ENCODE measurements at regions not wholly inside any gene's neighbourhood (a gene's known extent, or its start where the extent isn't known, plus 50 kb on each side); places are given as distances from the start of the nearest gene placed in this dataset.

- no peak overlapping the region for H3K23ac ChIP-seq (ENCODE audit: insufficient read length)
- H3K4ac ChIP-seq (replicated peaks; ENCODE audit: insufficient read length, low read depth, low read length): no peak overlapping the region
- H2BK20ac ChIP-seq (ENCODE audit: low read length): no peak overlapping the region
- H2BK15ac ChIP-seq (ENCODE audit: low read length): no peak overlapping the region
- no peak overlapping the region for H3K14ac ChIP-seq (ENCODE audit: insufficient read length)
- H3K27me3 ChIP-seq (replicated peaks in 1 of 4; ENCODE audit: control insufficient read depth in 3 of 4, extremely low read depth in 1 of 4, insufficient read depth in 3 of 4, low read length in 3 of 4): no peaks in the 10 kb centered on the region
- H2AK5ac ChIP-seq (ENCODE audit: low read depth, low read length): no peak overlapping the region
- H3K9me3 ChIP-seq (ENCODE audit: insufficient read depth in 2 of 2, low read depth in 1 of 2, low read length in 1 of 2): peaks cover 0 to 7% of the 10 kb centered on the region in 2 experiments; a peak in 1 of 4 replicates
- ChIA-PET POLR2A (ENCODE audit: partially characterized antibody) (no interaction called here), CTCF (ENCODE audit: partially characterized antibody) (interaction anchor here (0.7 to 1.2 kb wide), 2 partner anchors 16 to 175 kb away, joined by 3 read pairs; no protein-coding TSS in a partner anchor)
- H3K27ac ChIP-seq (ENCODE audit: low read depth, low read length): no peak overlapping the region
- H2AFZ ChIP-seq (ENCODE audit: low read length): no peak overlapping the region
- H4K91ac ChIP-seq (replicated peaks; ENCODE audit: insufficient read length, low read length): no peak overlapping the region
- no peaks in the 10 kb centered on the region; a peak in 1 of 8 replicates for H3K36me3 ChIP-seq (ENCODE audit: control insufficient read depth in 2 of 4, insufficient read depth in 4 of 4, low read length in 3 of 4)
- FAIRE-seq: no peak
- H2BK12ac ChIP-seq (ENCODE audit: low read depth, low read length): no peak overlapping the region
- DNase-seq (ENCODE audit: low read depth in 1 of 2, low spot score in 2 of 2): no peak
- H4K8ac ChIP-seq (ENCODE audit: extremely low read depth, insufficient read depth, low read length): no peak overlapping the region
- H3K4me2 ChIP-seq (ENCODE audit: insufficient read depth in 1 of 2, low read depth in 2 of 2, low read length in 2 of 2): no peak overlapping the region
- no peak overlapping the region for H4K5ac ChIP-seq (ENCODE audit: insufficient read length, low read depth, low read length)
- no peaks in the 10 kb centered on the region for H3K23me2 ChIP-seq (ENCODE audit: low read depth, low read length)
- H2BK120ac ChIP-seq (replicated peaks; ENCODE audit: low read depth, low read length): no peak overlapping the region
- no peak overlapping the region for H3K4me3 ChIP-seq (ENCODE audit: extremely low read depth in 1 of 4, insufficient read depth in 2 of 4, low read depth in 3 of 4, low read length in 4 of 4)
- no peak overlapping the region for H3K56ac ChIP-seq (replicated peaks; ENCODE audit: insufficient read length, low read depth, low read length)
- H3K18ac ChIP-seq (ENCODE audit: extremely low read depth, low read length): no peak overlapping the region
- WGBS, 2 experiments (ENCODE audit: extremely low coverage in 1 of 2, insufficient coverage in 1 of 2, insufficient read length in 1 of 2, insufficient replicate concordance in 2 of 2, low coverage in 1 of 2, low lambda C conversion rate in 2 of 2, missing lambda C conversion rate in 1 of 2): 86% methylated on average over 5 of the region's 5 CpGs; no CpG with 5 or more reads in 1 of the 2 experiments
- no peaks in the 10 kb centered on the region for H3K79me2 ChIP-seq (ENCODE audit: control insufficient read depth in 1 of 2, insufficient read depth in 2 of 2, low read length in 2 of 2)
- no peaks in the 10 kb centered on the region for H4K20me1 ChIP-seq (replicated peaks in 1 of 2; ENCODE audit: control insufficient read depth in 1 of 2, insufficient read depth in 2 of 2, low read length in 2 of 2)
- H3K9ac ChIP-seq (replicated peaks in 1 of 4; ENCODE audit: extremely low read depth in 1 of 4, low read depth in 3 of 4, low read length in 3 of 4): no peak overlapping the region
- H3K4me1 ChIP-seq (replicated peaks in 1 of 4; ENCODE audit: control insufficient read depth in 3 of 4, insufficient read depth in 4 of 4, low read length in 3 of 4): no peaks in the 10 kb centered on the region
- H3K79me1 ChIP-seq (ENCODE audit: low read depth, low read length): no peaks in the 10 kb centered on the region
- TF ChIP-seq GABPA (IDR thresholded peaks at IDR 0.05; ENCODE audit: borderline replicate concordance, insufficient read depth, low read length): no peak
- no peak for TF ChIP-seq EP300 (IDR thresholded peaks at IDR 0.05; ENCODE audit: borderline replicate concordance in 1 of 2, low read depth in 2 of 2, low read length in 2 of 2)
- no peak for TF ChIP-seq POLR2AphosphoS5 (IDR thresholded peaks at IDR 0.05; ENCODE audit: low read depth, low read length)
- no peak for TF ChIP-seq CBX8 (IDR thresholded peaks at IDR 0.05; ENCODE audit: borderline replicate concordance, low read depth, low read length)
- TF ChIP-seq HDAC2 (IDR thresholded peaks at IDR 0.05; ENCODE audit: borderline replicate concordance in 1 of 2, low read depth in 2 of 2, low read length in 2 of 2): no peak
- TF ChIP-seq KDM4A (IDR thresholded peaks at IDR 0.05; ENCODE audit: low read depth, low read length, severe bottlenecking): no peak
- TF ChIP-seq ATF2 (IDR thresholded peaks at IDR 0.05; ENCODE audit: low read length): no peak
- TF ChIP-seq SAP30 (IDR thresholded peaks at IDR 0.05; ENCODE audit: insufficient read depth, insufficient replicate concordance, low read length): no peak
- TF ChIP-seq SIRT6 (IDR thresholded peaks at IDR 0.05; ENCODE audit: low read length): no peak
- no peak overlapping the region for H2BK5ac ChIP-seq (ENCODE audit: low read depth, low read length)
Measured at GRCh38 chr2:173599821-173600359, 245.2 kb downstream of the CDCA7 start.
